Stimulated activated CD4-positive, alpha-beta T cell treated with anti-CD3 and anti-CD28 coated beads, Interleukin-12 subunit alpha, Interleukin-12 subunit beta, amount 100 ng/mL, for 24 hours (primary cell): ENCODE measurements at regions not wholly inside any gene's neighbourhood (a gene's known extent, or its start where the extent isn't known, plus 50 kb on each side); places are given as distances from the start of the nearest gene placed in this dataset.
"Not testable (repeated sequence)": the region's sequence is repeated elsewhere in the genome, so short reads cannot be mapped to it uniquely, and the experiment has no call there.

Experiments
- DNase-seq, 2 experiments: peaks; one replicate each; pipeline ENCODE4 v3.0.0-alpha.2; 2020; ENCODE audit warnings: low read depth in 2 of 2

- no peak for DNase-seq
These were observed 252.0 kb downstream of the ZPLD1 start for GRCh38 chr3:102686792-102687191.

GRCh38 chr3:102687851-102688555 is 253.2 kb downstream of the ZPLD1 start:
- no peak for DNase-seq

GRCh38 chr3:102688556-102688930 is 253.7 kb downstream of the ZPLD1 start:
- DNase-seq, result no peak

GRCh38 chr3:102691507-102691906 is 256.7 kb downstream of the ZPLD1 start:
- no peak for DNase-seq

GRCh38 chr3:102699104-102699818 is 264.4 kb downstream of the ZPLD1 start:
- DNase-seq, result no peak

GRCh38 chr3:102699819-102700140 is 265.0 kb downstream of the ZPLD1 start:
- DNase-seq, result no peak

- no peak for DNase-seq
These were observed 278.1 kb downstream of the ZPLD1 start for GRCh38 chr3:102712896-102713295.

GRCh38 chr3:102714567-102714966 is 279.8 kb downstream of the ZPLD1 start:
- no peak for DNase-seq

GRCh38 chr3:102715030-102715697 is 280.3 kb downstream of the ZPLD1 start:
- DNase-seq, result no peak

- no peak for DNase-seq
These were observed 283.8 kb downstream of the ZPLD1 start for GRCh38 chr3:102718651-102719050.

- no peak for DNase-seq
These were observed 287.5 kb downstream of the ZPLD1 start for GRCh38 chr3:102722317-102722716.

- no peak for DNase-seq
These were observed 292.5 kb downstream of the ZPLD1 start for GRCh38 chr3:102727340-102727739.

GRCh38 chr3:102732581-102732980 is 297.8 kb downstream of the ZPLD1 start:
- DNase-seq, result not testable (repeated sequence)

- DNase-seq, result no peak
These were observed 299.2 kb downstream of the ZPLD1 start for GRCh38 chr3:102733791-102734563.

- no peak for DNase-seq
These were observed 300.5 kb downstream of the ZPLD1 start for GRCh38 chr3:102735311-102735710.

GRCh38 chr3:102736288-102736974 is 301.6 kb downstream of the ZPLD1 start:
- DNase-seq, result no peak

GRCh38 chr3:102736975-102737304 is 302.1 kb downstream of the ZPLD1 start:
- DNase-seq, result no peak

GRCh38 chr3:102737353-102737752 is 302.5 kb downstream of the ZPLD1 start:
- DNase-seq, result no peak

- no peak for DNase-seq
These were observed 306.3 kb downstream of the ZPLD1 start for GRCh38 chr3:102741105-102741504.

- DNase-seq, result no peak
These were observed 306.9 kb downstream of the ZPLD1 start for GRCh38 chr3:102741694-102742093.

GRCh38 chr3:102745881-102746280 is 311.1 kb downstream of the ZPLD1 start:
- no peak for DNase-seq

- no peak for DNase-seq
These were observed 312.8 kb downstream of the ZPLD1 start for GRCh38 chr3:102747611-102748010.
